ENCODE measurements at regions not wholly inside any gene's neighbourhood (a gene's known extent, or its start where the extent isn't known, plus 50 kb on each side); places are given as distances from the start of the nearest gene placed in this dataset.
A peak's percentile ranks its signal among the peaks of the same experiment; 100 is the strongest.

DNA sequence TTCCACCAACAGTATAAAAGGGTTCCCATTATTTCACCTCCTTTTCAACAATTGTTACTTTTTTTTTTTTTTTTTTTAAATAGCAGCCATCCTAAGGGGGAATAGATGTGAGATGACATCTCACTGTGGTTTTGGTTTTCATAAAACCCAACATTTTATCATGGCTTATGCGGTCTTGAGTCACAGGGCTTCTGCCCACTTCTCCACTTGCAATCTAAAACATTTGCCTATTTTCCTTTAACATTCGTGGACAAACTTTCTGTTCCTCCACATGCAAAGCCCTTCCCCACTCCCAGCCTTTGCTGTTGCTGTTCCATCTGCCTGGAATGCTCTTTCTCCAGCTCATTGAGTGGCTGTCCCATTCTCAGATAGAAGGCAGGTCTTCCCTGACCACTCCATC lies 239.7 kb upstream of the KCNK2 start:
- Histone ChIP-seq H2BK20ac (ENCODE audit: low read depth, low read length) (peak overlapping the region; percentile 47; the same call in 1 of the 2 replicates), H2AK9ac (replicated peaks; ENCODE audit: low read depth, low read length, poor library complexity) (no peak overlapping the region), H3K4me1 (ENCODE audit: control insufficient read depth, insufficient read depth, low read length) (peaks cover 9% of the 10 kb centered on the region), H3K18ac (ENCODE audit: low read depth, low read length) (peak overlapping the region; percentile 96; the same call in 1 of the 2 replicates), H3K4ac (ENCODE audit: low read depth, low read length) (peak overlapping the region; percentile 67; the same call in 1 of the 2 replicates), H4K5ac (ENCODE audit: low read depth, low read length) (peak overlapping the region; percentile 92; the same call in 1 of the 2 replicates), H3K27ac (ENCODE audit: insufficient read depth, low read length) (peak overlapping the region; percentile 7; the same call in 1 of the 2 replicates), H3K4me3 (ENCODE audit: insufficient read depth, low read depth, low read length) (no peak overlapping the region), H3K27me3 (ENCODE audit: control insufficient read depth, insufficient read depth, low read length) (no peaks in the 10 kb centered on the region), H4K20me1 (ENCODE audit: insufficient read depth, low read length) (no peaks in the 10 kb centered on the region), H3K4me2 (ENCODE audit: low read depth, low read length) (peak overlapping the region; percentile 91; the same call in 1 of the 2 replicates), H2AFZ (replicated peaks; ENCODE audit: low read length, poor library complexity) (no peak overlapping the region), H3K56ac (ENCODE audit: extremely low read depth, insufficient read depth, low read length) (0 out of 2 replicates have a peak overlapping the region, but pooled peaks have one; percentile 5), H2AK5ac (ENCODE audit: low read depth, low read length) (no peak overlapping the region), H3K23ac (ENCODE audit: low read depth, low read length) (no peak overlapping the region), H2BK120ac (ENCODE audit: low read depth, low read length) (peak overlapping the region; percentile 59; the same call in 1 of the 2 replicates), H3K14ac (replicated peaks; ENCODE audit: low read depth, low read length) (no peak overlapping the region; the same call in 1 of the 2 replicates), H3K36me3 (ENCODE audit: control insufficient read depth, insufficient read depth, low read length) (no peaks in the 10 kb centered on the region), H3K9ac (ENCODE audit: low read depth, low read length) (no peak overlapping the region), H2BK5ac (ENCODE audit: low read depth, low read length, poor library complexity, severe bottlenecking) (peak overlapping the region; percentile 94), H4K8ac (ENCODE audit: low read depth in 2 of 2, low read length in 2 of 2) (peak overlapping the region; percentile 24 to 38; a peak in 1 of 4 replicates), H3K9me1 (ENCODE audit: insufficient read depth, low read length) (no peaks in the 10 kb centered on the region; the same call in 1 of the 2 replicates), H3K9me3 (ENCODE audit: control insufficient read depth, insufficient read depth, low read length) (no peaks in the 10 kb centered on the region), H3K79me1 (ENCODE audit: low read depth in 1 of 2, low read length in 2 of 2) (no peaks in the 10 kb centered on the region), H2BK15ac (ENCODE audit: low read depth, low read length) (0 out of 3 replicates have a peak overlapping the region, but pooled peaks have one; percentile 18), H4K91ac (ENCODE audit: insufficient read depth, low read depth, low read length) (peak overlapping the region; percentile 17; the same call in 1 of the 2 replicates)
- ATAC-seq (ENCODE audit: low read depth) (peak; percentile 27), DNase-seq (peak; percentile 80)
- POLR2A ChIA-PET (ENCODE audit: unreplicated experiment) = no interaction called here
- TF ChIP-seq CHD1 (IDR thresholded peaks at IDR 0.05; ENCODE audit: low read depth, low read length) (no peak), SMC3 (IDR thresholded peaks at IDR 0.05; ENCODE audit: low read depth, low read length) (no peak), FOS (IDR thresholded peaks at IDR 0.05; ENCODE audit: low read depth, low read length) (no peak), POLR2A (IDR thresholded peaks at IDR 0.05; ENCODE audit: low read depth, low read length) (no peak), MAZ (IDR thresholded peaks at IDR 0.05; ENCODE audit: borderline replicate concordance, low read depth, low read length) (no peak), RFX5 (IDR thresholded peaks at IDR 0.05; ENCODE audit: low read depth, low read length) (no peak), RCOR1 (IDR thresholded peaks at IDR 0.05; ENCODE audit: insufficient replicate concordance, low read length) (peak; percentile 45), MXI1 (IDR thresholded peaks at IDR 0.05; ENCODE audit: borderline replicate concordance, low read depth, low read length) (no peak), RAD21 (IDR thresholded peaks at IDR 0.05; ENCODE audit: low read length) (no peak)
- dilution Hi-C loops (cut with HindIII; ENCODE audit: low sequenced_read_pairs, unreplicated experiment) = no loop called here
- no TSS peak for BruUV-seq (replicated peaks)
- in situ Hi-C loops (cut with MboI; ENCODE audit: low sequenced_read_pairs) = no loop called here
- CTCF ChIA-PET = interaction anchor here (0.6 kb wide), 1 partner anchor 183 kb away, joined by 3 read pairs; no protein-coding TSS in a partner anchor
- intact Hi-C loops (cut with micrococcal nuclease) = no loop called here
- WGBS, 2 experiments (ENCODE audit: extremely low coverage in 2 of 2, insufficient read length in 1 of 2) = 8% methylated on average over 2 of the region's 2 CpGs; no CpG with 5 or more reads in 1 of the 2 experiments

Measured in IMR-90 (cell line).